ENCODE measurements at regions not wholly inside any gene's neighbourhood (a gene's known extent, or its start where the extent isn't known, plus 50 kb on each side); places are given as distances from the start of the nearest gene placed in this dataset.

GRCh38 chr18:1253827-1254226 lies 349.2 kb downstream of the ADCYAP1 start:
- ChIA-PET POLR2A (no interaction called here), CTCF (no interaction called here)
- no peaks in the 10 kb centered on the region for H3K9me3 ChIP-seq (ENCODE audit: control extremely low read depth in 1 of 5, control insufficient read depth in 4 of 5, insufficient read depth in 2 of 5, low read depth in 1 of 5, low read length in 4 of 5)
- H3K27ac ChIP-seq (ENCODE audit: insufficient read depth in 1 of 2, low read depth in 1 of 2, low read length in 2 of 2, poor library complexity in 1 of 2, severe bottlenecking in 2 of 2) = no peak overlapping the region
- H3K4me1 ChIP-seq (ENCODE audit: control extremely low read depth in 1 of 4, control insufficient read depth in 4 of 4, insufficient read depth in 4 of 4, low read length in 3 of 4) = no peaks in the 10 kb centered on the region
- H3K27me3 ChIP-seq (replicated peaks in 2 of 5; ENCODE audit: control insufficient read depth in 4 of 5, insufficient read depth in 5 of 5, low read length in 4 of 5) = no peaks in the 10 kb centered on the region
- WGBS (ENCODE audit: insufficient coverage) = 100% methylated on average over 1 of the region's 3 CpGs
- H3K4me3 ChIP-seq (ENCODE audit: control insufficient read depth in 1 of 7, extremely low read depth in 1 of 7, insufficient read depth in 4 of 7, low read depth in 2 of 7, low read length in 6 of 7) = no peak overlapping the region
- H3K36me3 ChIP-seq (ENCODE audit: control insufficient read depth in 4 of 4, insufficient read depth in 4 of 4, low read length in 3 of 4) = no peaks in the 10 kb centered on the region
- no peak for DNase-seq

GRCh38 chr18:1261054-1261453 lies 356.4 kb downstream of the ADCYAP1 start:
- no peak overlapping the region for H3K4me3 ChIP-seq (ENCODE audit: control insufficient read depth in 1 of 7, extremely low read depth in 1 of 7, insufficient read depth in 4 of 7, low read depth in 2 of 7, low read length in 6 of 7)
- H3K4me1 ChIP-seq (ENCODE audit: control extremely low read depth in 1 of 4, control insufficient read depth in 4 of 4, insufficient read depth in 4 of 4, low read length in 3 of 4) = no peaks in the 10 kb centered on the region
- ChIA-PET CTCF (no interaction called here), POLR2A (no interaction called here)
- no peaks in the 10 kb centered on the region for H3K27me3 ChIP-seq (replicated peaks in 2 of 5; ENCODE audit: control insufficient read depth in 4 of 5, insufficient read depth in 5 of 5, low read length in 4 of 5)
- peaks cover 0 to 5% (median 0%) of the 10 kb centered on the region in 5 experiments for H3K9me3 ChIP-seq (ENCODE audit: control extremely low read depth in 1 of 5, control insufficient read depth in 4 of 5, insufficient read depth in 2 of 5, low read depth in 1 of 5, low read length in 4 of 5)
- no peak overlapping the region for H3K27ac ChIP-seq (ENCODE audit: insufficient read depth in 1 of 2, low read depth in 1 of 2, low read length in 2 of 2, poor library complexity in 1 of 2, severe bottlenecking in 2 of 2)
- WGBS (ENCODE audit: insufficient coverage) = no CpG with 5 or more reads among the region's 3 CpGs
- no peak for DNase-seq
- H3K36me3 ChIP-seq (ENCODE audit: control insufficient read depth in 4 of 4, insufficient read depth in 4 of 4, low read length in 3 of 4) = no peaks in the 10 kb centered on the region

- Histone ChIP-seq H3K4me3 (ENCODE audit: control insufficient read depth in 1 of 7, extremely low read depth in 1 of 7, insufficient read depth in 4 of 7, low read depth in 2 of 7, low read length in 6 of 7) (no peak overlapping the region), H3K36me3 (ENCODE audit: control insufficient read depth in 4 of 4, insufficient read depth in 4 of 4, low read length in 3 of 4) (no peaks in the 10 kb centered on the region), H3K27me3 (replicated peaks in 2 of 5; ENCODE audit: control insufficient read depth in 4 of 5, insufficient read depth in 5 of 5, low read length in 4 of 5) (no peaks in the 10 kb centered on the region), H3K27ac (ENCODE audit: insufficient read depth in 1 of 2, low read depth in 1 of 2, low read length in 2 of 2, poor library complexity in 1 of 2, severe bottlenecking in 2 of 2) (no peak overlapping the region), H3K4me1 (ENCODE audit: control extremely low read depth in 1 of 4, control insufficient read depth in 4 of 4, insufficient read depth in 4 of 4, low read length in 3 of 4) (no peaks in the 10 kb centered on the region), H3K9me3 (ENCODE audit: control extremely low read depth in 1 of 5, control insufficient read depth in 4 of 5, insufficient read depth in 2 of 5, low read depth in 1 of 5, low read length in 4 of 5) (no peaks in the 10 kb centered on the region)
- no peak for DNase-seq
- POLR2A ChIA-PET = no interaction called here
- CTCF ChIA-PET = no interaction called here
- 71% methylated on average over 1 of the region's 2 CpGs for WGBS (ENCODE audit: insufficient coverage)
These were observed 362.4 kb downstream of the ADCYAP1 start for GRCh38 chr18:1267021-1267420.

- H3K4me3 ChIP-seq (ENCODE audit: control insufficient read depth in 1 of 7, extremely low read depth in 1 of 7, insufficient read depth in 4 of 7, low read depth in 2 of 7, low read length in 6 of 7) = no peak overlapping the region
- H3K36me3 ChIP-seq (ENCODE audit: control insufficient read depth in 4 of 4, insufficient read depth in 4 of 4, low read length in 3 of 4) = no peaks in the 10 kb centered on the region
- no peak overlapping the region for H3K27ac ChIP-seq (ENCODE audit: insufficient read depth in 1 of 2, low read depth in 1 of 2, low read length in 2 of 2, poor library complexity in 1 of 2, severe bottlenecking in 2 of 2)
- no CpG with 5 or more reads among the region's 2 CpGs for WGBS (ENCODE audit: insufficient coverage)
- no peak for DNase-seq
- no peaks in the 10 kb centered on the region for H3K27me3 ChIP-seq (replicated peaks in 2 of 5; ENCODE audit: control insufficient read depth in 4 of 5, insufficient read depth in 5 of 5, low read length in 4 of 5)
- ChIA-PET POLR2A (no interaction called here), CTCF (no interaction called here)
- no peaks in the 10 kb centered on the region for H3K9me3 ChIP-seq (ENCODE audit: control extremely low read depth in 1 of 5, control insufficient read depth in 4 of 5, insufficient read depth in 2 of 5, low read depth in 1 of 5, low read length in 4 of 5)
- H3K4me1 ChIP-seq (ENCODE audit: control extremely low read depth in 1 of 4, control insufficient read depth in 4 of 4, insufficient read depth in 4 of 4, low read length in 3 of 4) = no peaks in the 10 kb centered on the region
These were observed 365.4 kb downstream of the ADCYAP1 start for GRCh38 chr18:1270081-1270480.

GRCh38 chr18:1273469-1273868 lies 368.8 kb downstream of the ADCYAP1 start:
- no peak for DNase-seq
- Histone ChIP-seq H3K9me3 (ENCODE audit: control extremely low read depth in 1 of 5, control insufficient read depth in 4 of 5, insufficient read depth in 2 of 5, low read depth in 1 of 5, low read length in 4 of 5) (peaks cover 0 to 3% (median 0%) of the 10 kb centered on the region in 5 experiments), H3K27ac (ENCODE audit: insufficient read depth in 1 of 2, low read depth in 1 of 2, low read length in 2 of 2, poor library complexity in 1 of 2, severe bottlenecking in 2 of 2) (no peak overlapping the region), H3K4me1 (ENCODE audit: control extremely low read depth in 1 of 4, control insufficient read depth in 4 of 4, insufficient read depth in 4 of 4, low read length in 3 of 4) (no peaks in the 10 kb centered on the region), H3K27me3 (replicated peaks in 2 of 5; ENCODE audit: control insufficient read depth in 4 of 5, insufficient read depth in 5 of 5, low read length in 4 of 5) (no peaks in the 10 kb centered on the region), H3K36me3 (ENCODE audit: control insufficient read depth in 4 of 4, insufficient read depth in 4 of 4, low read length in 3 of 4) (no peaks in the 10 kb centered on the region), H3K4me3 (ENCODE audit: control insufficient read depth in 1 of 7, extremely low read depth in 1 of 7, insufficient read depth in 4 of 7, low read depth in 2 of 7, low read length in 6 of 7) (no peak overlapping the region)
- ChIA-PET CTCF (no interaction called here), POLR2A (no interaction called here)
- 100% methylated on average over 1 of the region's 2 CpGs for WGBS (ENCODE audit: insufficient coverage)

- Histone ChIP-seq H3K36me3 (ENCODE audit: control insufficient read depth in 4 of 4, insufficient read depth in 4 of 4, low read length in 3 of 4) (no peaks in the 10 kb centered on the region), H3K4me3 (ENCODE audit: control insufficient read depth in 1 of 7, extremely low read depth in 1 of 7, insufficient read depth in 4 of 7, low read depth in 2 of 7, low read length in 6 of 7) (no peak overlapping the region), H3K9me3 (ENCODE audit: control extremely low read depth in 1 of 5, control insufficient read depth in 4 of 5, insufficient read depth in 2 of 5, low read depth in 1 of 5, low read length in 4 of 5) (no peaks in the 10 kb centered on the region), H3K27ac (ENCODE audit: insufficient read depth in 1 of 2, low read depth in 1 of 2, low read length in 2 of 2, poor library complexity in 1 of 2, severe bottlenecking in 2 of 2) (no peak overlapping the region), H3K4me1 (ENCODE audit: control extremely low read depth in 1 of 4, control insufficient read depth in 4 of 4, insufficient read depth in 4 of 4, low read length in 3 of 4) (no peaks in the 10 kb centered on the region), H3K27me3 (replicated peaks in 2 of 5; ENCODE audit: control insufficient read depth in 4 of 5, insufficient read depth in 5 of 5, low read length in 4 of 5) (no peaks in the 10 kb centered on the region)
- CTCF ChIA-PET = no interaction called here
- no peak for DNase-seq
- POLR2A ChIA-PET = no interaction called here
These were observed 387.5 kb downstream of the ADCYAP1 start for GRCh38 chr18:1292167-1292566.

GRCh38 chr18:1294229-1294628 lies 389.6 kb downstream of the ADCYAP1 start:
- no peak overlapping the region for H3K27ac ChIP-seq (ENCODE audit: insufficient read depth in 1 of 2, low read depth in 1 of 2, low read length in 2 of 2, poor library complexity in 1 of 2, severe bottlenecking in 2 of 2)
- no peaks in the 10 kb centered on the region for H3K9me3 ChIP-seq (ENCODE audit: control extremely low read depth in 1 of 5, control insufficient read depth in 4 of 5, insufficient read depth in 2 of 5, low read depth in 1 of 5, low read length in 4 of 5)
- ChIA-PET CTCF (no interaction called here), POLR2A (no interaction called here)
- no peaks in the 10 kb centered on the region for H3K36me3 ChIP-seq (ENCODE audit: control insufficient read depth in 4 of 4, insufficient read depth in 4 of 4, low read length in 3 of 4)
- DNase-seq = no peak
- no peak overlapping the region for H3K4me3 ChIP-seq (ENCODE audit: control insufficient read depth in 1 of 7, extremely low read depth in 1 of 7, insufficient read depth in 4 of 7, low read depth in 2 of 7, low read length in 6 of 7)
- WGBS (ENCODE audit: insufficient coverage) = 90% methylated on average over 4 of the region's 4 CpGs
- no peaks in the 10 kb centered on the region for H3K4me1 ChIP-seq (ENCODE audit: control extremely low read depth in 1 of 4, control insufficient read depth in 4 of 4, insufficient read depth in 4 of 4, low read length in 3 of 4)
- H3K27me3 ChIP-seq (replicated peaks in 2 of 5; ENCODE audit: control insufficient read depth in 4 of 5, insufficient read depth in 5 of 5, low read length in 4 of 5) = no peaks in the 10 kb centered on the region

GRCh38 chr18:1296237-1296636 lies 391.6 kb downstream of the ADCYAP1 start:
- 93% methylated on average over 4 of the region's 6 CpGs for WGBS (ENCODE audit: insufficient coverage)
- no peak overlapping the region for H3K4me3 ChIP-seq (ENCODE audit: control insufficient read depth in 1 of 7, extremely low read depth in 1 of 7, insufficient read depth in 4 of 7, low read depth in 2 of 7, low read length in 6 of 7)
- H3K27ac ChIP-seq (ENCODE audit: insufficient read depth in 1 of 2, low read depth in 1 of 2, low read length in 2 of 2, poor library complexity in 1 of 2, severe bottlenecking in 2 of 2) = no peak overlapping the region
- ChIA-PET POLR2A (no interaction called here), CTCF (no interaction called here)
- no peaks in the 10 kb centered on the region for H3K9me3 ChIP-seq (ENCODE audit: control extremely low read depth in 1 of 5, control insufficient read depth in 4 of 5, insufficient read depth in 2 of 5, low read depth in 1 of 5, low read length in 4 of 5)
- H3K4me1 ChIP-seq (ENCODE audit: control extremely low read depth in 1 of 4, control insufficient read depth in 4 of 4, insufficient read depth in 4 of 4, low read length in 3 of 4) = no peaks in the 10 kb centered on the region
- H3K36me3 ChIP-seq (ENCODE audit: control insufficient read depth in 4 of 4, insufficient read depth in 4 of 4, low read length in 3 of 4) = no peaks in the 10 kb centered on the region
- peak in 2 of 3 donors; percentile 0 to 23 for DNase-seq
- no peaks in the 10 kb centered on the region for H3K27me3 ChIP-seq (replicated peaks in 2 of 5; ENCODE audit: control insufficient read depth in 4 of 5, insufficient read depth in 5 of 5, low read length in 4 of 5)
